OCI-LY3 (cell line): ENCODE measurements at regions not wholly inside any gene's neighbourhood (a gene's known extent, or its start where the extent isn't known, plus 50 kb on each side); places are given as distances from the start of the nearest gene placed in this dataset.
A peak's percentile ranks its signal among the peaks of the same experiment; 100 is the strongest.
"Not testable (repeated sequence)": the region's sequence is repeated elsewhere in the genome, so short reads cannot be mapped to it uniquely, and the experiment has no call there.

ENCODE experiments used
- H2AFZ ChIP-seq: fragments of 200-600, 300-600 bp; shearing (Covaris generic); 2 replicates; pipeline ENCODE4 v1.6.0; 2014; ENCODE audit warnings: antibody characterized with exemption, low read depth, low read length
- H3K27ac ChIP-seq: fragments of 200-600, 300-600 bp; sonication (generic); 2 replicates; pipeline ENCODE4 v1.5.1; 2014; ENCODE audit warnings: mild to moderate bottlenecking, low read length, moderate library complexity, mixed read lengths
- H3K27me3 ChIP-seq: fragments of 200-600, 300-600 bp; sonication (generic); 2 replicates; pipeline ENCODE4 v1.6.1; 2014; ENCODE audit warnings: low read depth, low read length, mixed read lengths
- H3K36me3 ChIP-seq: fragments of 200-600, 300-600 bp; sonication (generic); replicated peaks from 2 replicates; pipeline ENCODE3; 2014; ENCODE audit warnings: low read depth, low read length, mixed read lengths
- H3K4me1 ChIP-seq: fragments of 300-600, 200-600 bp; sonication (generic); 2 replicates; pipeline ENCODE4 v1.6.1; 2014; ENCODE audit warnings: low read length, mixed read lengths
- H3K4me2 ChIP-seq: fragments of 200-600, 300-600 bp; sonication (generic); 2 replicates; pipeline ENCODE4 v1.6.1; 2014; ENCODE audit warnings: low read length, mixed read lengths
- H3K4me3 ChIP-seq: fragments of 300-600, 200-600 bp; sonication (generic); 2 replicates; pipeline ENCODE4 v1.5.1; 2014; ENCODE audit warnings: antibody characterized with exemption, mild to moderate bottlenecking, low read length, moderate library complexity
- H3K79me2 ChIP-seq: fragments of 300-600, 200-600 bp; shearing (Covaris generic); 2 replicates; pipeline ENCODE4 v1.6.1; 2014; ENCODE audit warnings: mild to moderate bottlenecking, low read length, mixed read lengths
- H3K9ac ChIP-seq: fragments of 300-600, 200-600 bp; shearing (Covaris generic); 2 replicates; pipeline ENCODE4 v1.6.0; 2014; ENCODE audit warnings: mild to moderate bottlenecking, low read length, moderate library complexity
- H3K9me3 ChIP-seq: fragments of 200-600, 300-600 bp; shearing (Covaris generic); 2 replicates; pipeline ENCODE4 v1.6.1; 2014; ENCODE audit warnings: low read length, mixed read lengths; ENCODE audit not compliant: insufficient read depth
- H4K20me1 ChIP-seq: fragments of 200-600, 300-600 bp; sonication (generic); 2 replicates; pipeline ENCODE4 v1.6.1; 2016; ENCODE audit warnings: low read length, mixed read lengths; ENCODE audit not compliant: insufficient read depth
- CTCF ChIP-seq: fragments of 200-600, 300-600 bp; sonication (generic); IDR thresholded peaks from 2 replicates; pipeline ENCODE4 v1.5.1; 2014; ENCODE audit warnings: antibody characterized with exemption, low read length, low read depth
- EZH2phosphoT487 ChIP-seq: fragments of 200-600 bp; shearing (Covaris generic); IDR thresholded peaks from 2 replicates; pipeline ENCODE4 v1.6.1; 2018; ENCODE audit warnings: antibody characterized with exemption, mixed run types, low read depth

GRCh38 chr1:234950598-234950997 lies 178.0 kb downstream of the TOMM20 start:
- Histone ChIP-seq H3K9me3 (peaks cover 7% of the 10 kb centered on the region; the same call in 1 of the 2 replicates), H3K79me2 (no peaks in the 10 kb centered on the region), H3K9ac (no peak overlapping the region), H4K20me1 (no peaks in the 10 kb centered on the region), H3K27ac (no peak overlapping the region), H3K4me1 (peaks cover 26% of the 10 kb centered on the region), H3K4me3 (no peak overlapping the region), H3K4me2 (no peak overlapping the region), H2AFZ (no peak overlapping the region), H3K27me3 (no peaks in the 10 kb centered on the region), H3K36me3 (no peaks in the 10 kb centered on the region)
- TF ChIP-seq CTCF: no peak
- TF ChIP-seq EZH2phosphoT487: no peak

- not testable (repeated sequence) for H4K20me1 ChIP-seq, H3K79me2 ChIP-seq, H3K9ac ChIP-seq, H2AFZ ChIP-seq, H3K4me3 ChIP-seq, H3K27me3 ChIP-seq, H3K27ac ChIP-seq, H3K36me3 ChIP-seq, H3K4me2 ChIP-seq, H3K9me3 ChIP-seq
- H3K4me1 ChIP-seq: peaks cover 26% of the 10 kb centered on the region
Observed at GRCh38 chr1:234949528-234949927, 179.1 kb downstream of the TOMM20 start.

- H4K20me1 ChIP-seq: no peaks in the 10 kb centered on the region
- peaks cover 25% of the 10 kb centered on the region for H3K4me1 ChIP-seq
- H2AFZ ChIP-seq: no peak overlapping the region
- peak overlapping the region; percentile 51 for H3K4me2 ChIP-seq
- TF ChIP-seq EZH2phosphoT487: no peak
- TF ChIP-seq CTCF: no peak
- H3K4me3 ChIP-seq: peak overlapping the region; percentile 9
- H3K27me3 ChIP-seq: 0 out of 2 replicates have a peak, but pooled peaks cover 3% of the 10 kb centered on the region
- H3K9ac ChIP-seq: no peak overlapping the region; the same call in 1 of the 2 replicates
- H3K36me3 ChIP-seq: no peaks in the 10 kb centered on the region
- H3K27ac ChIP-seq: peak overlapping the region; percentile 43
- H3K9me3 ChIP-seq: peaks cover 6% of the 10 kb centered on the region; the same call in 1 of the 2 replicates
- H3K79me2 ChIP-seq: no peaks in the 10 kb centered on the region
Observed at GRCh38 chr1:234944439-234945344, 183.9 kb downstream of the TOMM20 start.

GRCh38 chr1:234943836-234944402 lies 184.7 kb downstream of the TOMM20 start:
- no peaks in the 10 kb centered on the region for H4K20me1 ChIP-seq
- no peak overlapping the region for H3K4me3 ChIP-seq
- H3K9me3 ChIP-seq: no peaks in the 10 kb centered on the region
- TF ChIP-seq CTCF (no peak), EZH2phosphoT487 (no peak)
- no peaks in the 10 kb centered on the region for H3K36me3 ChIP-seq
- no peak overlapping the region for H2AFZ ChIP-seq
- H3K27me3 ChIP-seq: 0 out of 2 replicates have a peak, but pooled peaks cover 3% of the 10 kb centered on the region
- H3K9ac ChIP-seq: no peak overlapping the region
- no peak overlapping the region for H3K4me2 ChIP-seq
- H3K79me2 ChIP-seq: no peaks in the 10 kb centered on the region
- H3K4me1 ChIP-seq: peaks cover 25% of the 10 kb centered on the region
- H3K27ac ChIP-seq: no peak overlapping the region
